HUES64 (cell line): ENCODE measurements at regions not wholly inside any gene's neighbourhood (a gene's known extent, or its start where the extent isn't known, plus 50 kb on each side); places are given as distances from the start of the nearest gene placed in this dataset.
"Not testable (repeated sequence)": the region's sequence is repeated elsewhere in the genome, so short reads cannot be mapped to it uniquely, and the experiment has no call there.

Experiments used
- H3K27ac ChIP-seq: 2 replicates; pipeline ENCODE4 v1.7.0; 2013; ENCODE audit warnings: low read depth, low read length, inconsistent platforms
- H3K27me3 ChIP-seq: 2 replicates; pipeline ENCODE4 v1.6.1; 2013; ENCODE audit warnings: mild to moderate bottlenecking, low read length; ENCODE audit not compliant: insufficient read depth
- H3K36me3 ChIP-seq: 2 replicates; pipeline ENCODE4 v1.6.1; 2013; ENCODE audit warnings: mild to moderate bottlenecking, low read length; ENCODE audit not compliant: insufficient read depth
- H3K4me1 ChIP-seq: 2 replicates; pipeline ENCODE4 v1.6.1; 2013; ENCODE audit warnings: mild to moderate bottlenecking, low read length, moderate library complexity; ENCODE audit not compliant: insufficient read depth
- H3K4me3 ChIP-seq: 2 replicates; pipeline ENCODE4 v1.5.1; 2013; ENCODE audit warnings: mild to moderate bottlenecking, low read length, moderate library complexity
- H3K9ac ChIP-seq: 2 replicates; pipeline ENCODE4 v1.6.1; 2013; ENCODE audit warnings: mild to moderate bottlenecking, low read depth, low read length
- H3K9me3 ChIP-seq: 2 replicates; pipeline ENCODE4 v1.6.1; 2013; ENCODE audit warnings: low read depth, low read length; ENCODE audit not compliant: insufficient read depth
- WGBS: fragments of 150-250, 120-280 bp; methylation state at CpG from one replicate; pipeline ENCODE4 v1.1.7; 2013; ENCODE audit warnings: missing lambda C conversion rate; 5-methylcytosine and 5-hydroxymethylcytosine counted together

GRCh38 chr3:63744693-63745092 lies 74.4 kb upstream of the C3orf49 start:
- WGBS = no CpG with 5 or more reads among the region's 1 CpG
- H3K4me1 ChIP-seq, H3K9me3 ChIP-seq, H3K27me3 ChIP-seq, H3K27ac ChIP-seq, H3K4me3 ChIP-seq, H3K36me3 ChIP-seq, H3K9ac ChIP-seq: not testable (repeated sequence)

GRCh38 chr3:63745757-63746156 lies 73.3 kb upstream of the C3orf49 start:
- WGBS = 86% methylated on average over 2 of the region's 2 CpGs
- H3K4me3 ChIP-seq = no peak overlapping the region
- no peak overlapping the region for H3K9ac ChIP-seq
- H3K27me3 ChIP-seq = no peaks in the 10 kb centered on the region
- no peak overlapping the region for H3K27ac ChIP-seq
- H3K36me3 ChIP-seq = no peaks in the 10 kb centered on the region
- H3K4me1 ChIP-seq = no peaks in the 10 kb centered on the region
- no peaks in the 10 kb centered on the region for H3K9me3 ChIP-seq

GRCh38 chr3:63746211-63746610 lies 72.9 kb upstream of the C3orf49 start:
- no peak overlapping the region for H3K9ac ChIP-seq
- H3K27me3 ChIP-seq = no peaks in the 10 kb centered on the region
- H3K9me3 ChIP-seq = no peaks in the 10 kb centered on the region

GRCh38 chr3:63751459-63751858 lies 67.6 kb upstream of the C3orf49 start:
- Histone ChIP-seq H3K36me3 (no peaks in the 10 kb centered on the region), H3K4me1 (no peaks in the 10 kb centered on the region), H3K9me3 (no peaks in the 10 kb centered on the region)

More at GRCh38 chr3:63746211-63746610, 72.9 kb upstream of the C3orf49 start:
- Histone ChIP-seq H3K4me1 (no peaks in the 10 kb centered on the region), H3K4me3 (no peak overlapping the region), H3K36me3 (no peaks in the 10 kb centered on the region), H3K27ac (no peak overlapping the region)

GRCh38 chr3:63753567-63753966 lies 65.5 kb upstream of the C3orf49 start:
- H3K4me1 ChIP-seq = peaks cover 9% of the 10 kb centered on the region; the same call in 1 of the 2 replicates
- no peak overlapping the region for H3K4me3 ChIP-seq
- no peaks in the 10 kb centered on the region for H3K9me3 ChIP-seq
- H3K36me3 ChIP-seq = no peaks in the 10 kb centered on the region
- no peaks in the 10 kb centered on the region for H3K27me3 ChIP-seq
- H3K9ac ChIP-seq = no peak overlapping the region
- H3K27ac ChIP-seq = no peak overlapping the region
- 90% methylated on average over 2 of the region's 4 CpGs for WGBS

More at GRCh38 chr3:63751459-63751858, 67.6 kb upstream of the C3orf49 start:
- Histone ChIP-seq H3K4me3 (no peak overlapping the region), H3K27ac (no peak overlapping the region), H3K27me3 (no peaks in the 10 kb centered on the region), H3K9ac (no peak overlapping the region)

GRCh38 chr3:63753995-63754394 lies 65.1 kb upstream of the C3orf49 start:
- H3K4me3 ChIP-seq = no peak overlapping the region
- no peak overlapping the region for H3K27ac ChIP-seq
- 70% methylated on average over 5 of the region's 5 CpGs for WGBS
- no peaks in the 10 kb centered on the region for H3K27me3 ChIP-seq
- no peak overlapping the region for H3K9ac ChIP-seq
- H3K36me3 ChIP-seq = no peaks in the 10 kb centered on the region
- no peaks in the 10 kb centered on the region for H3K9me3 ChIP-seq
- H3K4me1 ChIP-seq = peaks cover 9% of the 10 kb centered on the region; the same call in 1 of the 2 replicates

GRCh38 chr3:63762180-63762579 lies 56.9 kb upstream of the C3orf49 start:
- Histone ChIP-seq H3K9ac (no peak overlapping the region), H3K4me3 (no peak overlapping the region), H3K27ac (no peak overlapping the region), H3K36me3 (no peaks in the 10 kb centered on the region), H3K9me3 (no peaks in the 10 kb centered on the region), H3K27me3 (no peaks in the 10 kb centered on the region), H3K4me1 (peaks cover 6% of the 10 kb centered on the region; the same call in 1 of the 2 replicates)
- 95% methylated on average over 1 of the region's 1 CpG for WGBS

- Histone ChIP-seq H3K9me3 (no peaks in the 10 kb centered on the region), H3K4me3 (no peak overlapping the region), H3K27ac (no peak overlapping the region), H3K9ac (no peak overlapping the region), H3K4me1 (no peaks in the 10 kb centered on the region), H3K27me3 (no peaks in the 10 kb centered on the region), H3K36me3 (no peaks in the 10 kb centered on the region)
- WGBS = 84% methylated on average over 5 of the region's 5 CpGs
These were observed 56.1 kb upstream of the C3orf49 start for GRCh38 chr3:63762934-63763550.

- Histone ChIP-seq H3K4me1 (no peaks in the 10 kb centered on the region), H3K9ac (no peak overlapping the region), H3K36me3 (no peaks in the 10 kb centered on the region), H3K9me3 (no peaks in the 10 kb centered on the region), H3K27ac (no peak overlapping the region), H3K27me3 (no peaks in the 10 kb centered on the region), H3K4me3 (no peak overlapping the region)
- WGBS = 81% methylated on average over 1 of the region's 7 CpGs
These were observed 54.6 kb upstream of the C3orf49 start for GRCh38 chr3:63764511-63764910.

- no peaks in the 10 kb centered on the region for H3K9me3 ChIP-seq
- no peak overlapping the region for H3K9ac ChIP-seq
- H3K4me3 ChIP-seq = no peak overlapping the region
- H3K27me3 ChIP-seq = no peaks in the 10 kb centered on the region
- H3K4me1 ChIP-seq = no peaks in the 10 kb centered on the region
- no peak overlapping the region for H3K27ac ChIP-seq
- WGBS = 93% methylated on average over 5 of the region's 5 CpGs
- H3K36me3 ChIP-seq = no peaks in the 10 kb centered on the region
These were observed 52.8 kb upstream of the C3orf49 start for GRCh38 chr3:63766261-63766660.

- H3K4me3 ChIP-seq = no peak overlapping the region
- no peak overlapping the region for H3K9ac ChIP-seq
- WGBS = 96% methylated on average over 3 of the region's 3 CpGs
- no peaks in the 10 kb centered on the region for H3K9me3 ChIP-seq
- H3K36me3 ChIP-seq = no peaks in the 10 kb centered on the region
- H3K4me1 ChIP-seq = no peaks in the 10 kb centered on the region
- H3K27me3 ChIP-seq = no peaks in the 10 kb centered on the region
- H3K27ac ChIP-seq = no peak overlapping the region
These were observed 50.7 kb upstream of the C3orf49 start for GRCh38 chr3:63768386-63768785.

GRCh38 chr3:63768888-63769287 lies 50.2 kb upstream of the C3orf49 start:
- Histone ChIP-seq H3K27ac (no peak overlapping the region), H3K9ac (no peak overlapping the region), H3K9me3 (no peaks in the 10 kb centered on the region), H3K4me1 (no peaks in the 10 kb centered on the region), H3K4me3 (no peak overlapping the region), H3K27me3 (no peaks in the 10 kb centered on the region), H3K36me3 (no peaks in the 10 kb centered on the region)
- WGBS = 87% methylated on average over 2 of the region's 2 CpGs
